Epithelial cell of proximal tubule (primary cell): ENCODE measurements at regions not wholly inside any gene's neighbourhood (a gene's known extent, or its start where the extent isn't known, plus 50 kb on each side); places are given as distances from the start of the nearest gene placed in this dataset.

Experiments
- DNase-seq: peaks from one replicate; pipeline ENCODE4 v3.0.0-alpha.2; 2011; ENCODE audit warnings: low read depth
- H3K4me3 ChIP-seq: 2 replicates; pipeline ENCODE4 v1.5.1; 2011; ENCODE audit warnings: low read depth, mild to moderate bottlenecking, low read length
- CTCF ChIP-seq: conservative IDR thresholded peaks from 2 replicates; pipeline ENCODE4 v1.5.1; 2012; ENCODE audit warnings: low read depth, mild to moderate bottlenecking, low read length

GRCh38 chr2:12867631-12868287 lies 151.0 kb downstream of the TRIB2 start:
- DNase-seq = no peak
- TF ChIP-seq CTCF = no peak

GRCh38 chr2:12870692-12871091 lies 154.0 kb downstream of the TRIB2 start:
- TF ChIP-seq CTCF = no peak
- no peak overlapping the region for H3K4me3 ChIP-seq
- DNase-seq = no peak

More at GRCh38 chr2:12867631-12868287, 151.0 kb downstream of the TRIB2 start:
- H3K4me3 ChIP-seq = no peak overlapping the region

- TF ChIP-seq CTCF = no peak
- DNase-seq = no peak
- H3K4me3 ChIP-seq = no peak overlapping the region
These were observed 155.1 kb downstream of the TRIB2 start for GRCh38 chr2:12871694-12872315.

- no peak overlapping the region for H3K4me3 ChIP-seq
- TF ChIP-seq CTCF = no peak
These were observed 161.0 kb downstream of the TRIB2 start for GRCh38 chr2:12877761-12878160.

GRCh38 chr2:12879649-12880048 lies 162.9 kb downstream of the TRIB2 start:
- H3K4me3 ChIP-seq = no peak overlapping the region
- TF ChIP-seq CTCF = no peak
- DNase-seq = no peak

More at GRCh38 chr2:12877761-12878160, 161.0 kb downstream of the TRIB2 start:
- DNase-seq = no peak

GRCh38 chr2:12881952-12882351 lies 165.2 kb downstream of the TRIB2 start:
- no peak for TF ChIP-seq CTCF
- DNase-seq = no peak
- H3K4me3 ChIP-seq = no peak overlapping the region

- H3K4me3 ChIP-seq = no peak overlapping the region
- no peak for DNase-seq
- no peak for TF ChIP-seq CTCF
These were observed 165.7 kb downstream of the TRIB2 start for GRCh38 chr2:12882393-12882792.
